ENCODE measurements at regions not wholly inside any gene's neighbourhood (a gene's known extent, or its start where the extent isn't known, plus 50 kb on each side); places are given as distances from the start of the nearest gene placed in this dataset.

DNA sequence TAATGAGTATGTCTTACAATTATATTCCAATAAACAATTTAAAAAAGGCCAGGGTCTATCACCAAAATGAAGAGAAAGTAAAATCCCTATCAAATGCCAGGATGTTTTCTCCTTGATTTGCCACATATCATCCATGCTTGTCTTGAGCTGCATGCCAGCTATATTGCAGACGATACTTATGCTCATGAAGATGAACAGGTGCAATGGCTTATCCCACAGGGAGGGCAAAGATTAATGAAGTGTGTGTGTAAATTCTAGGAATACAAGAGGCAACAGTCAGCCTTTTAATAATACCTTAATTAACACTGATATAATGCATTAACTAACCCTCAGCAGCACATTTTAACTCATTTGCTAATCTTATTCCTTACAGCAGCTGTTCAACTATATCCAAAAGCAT is 850.5 kb downstream of the KCNA4 start:
- Histone ChIP-seq H3K27ac (ENCODE audit: low read length in 2 of 2) (no peak overlapping the region), H3K79me2 (ENCODE audit: control insufficient read depth, insufficient read depth, low read length) (no peaks in the 10 kb centered on the region), H3K4me2 (replicated peaks; ENCODE audit: low read depth, low read length, poor library complexity, severe bottlenecking) (no peak overlapping the region), H3K27me3 (replicated peaks in 1 of 4; ENCODE audit: control extremely low read depth in 1 of 4, control insufficient read depth in 3 of 4, insufficient read depth in 4 of 4, low read length in 3 of 4) (no peaks in the 10 kb centered on the region), H4K20me1 (ENCODE audit: control insufficient read depth, insufficient read depth, low read length, poor library complexity, severe bottlenecking) (no peaks in the 10 kb centered on the region), H3K4me3 (ENCODE audit: control extremely low read depth in 1 of 5, extremely low read depth in 1 of 5, insufficient read depth in 1 of 5, low read depth in 2 of 5, low read length in 4 of 5) (no peak overlapping the region), H3K36me3 (replicated peaks in 1 of 2; ENCODE audit: control extremely low read depth in 1 of 2, control insufficient read depth in 1 of 2, extremely low read depth in 1 of 2, insufficient read depth in 2 of 2, low read length in 1 of 2) (no peaks in the 10 kb centered on the region), H3K4me1 (ENCODE audit: control insufficient read depth in 2 of 2, insufficient read depth in 2 of 2, low read length in 2 of 2) (no peaks in the 10 kb centered on the region), H3K9ac (ENCODE audit: low read length) (no peak overlapping the region), H2AFZ (ENCODE audit: insufficient read depth, low read depth, low read length, poor library complexity, severe bottlenecking) (no peak overlapping the region), H3K9me3 (ENCODE audit: control extremely low read depth in 1 of 3, control insufficient read depth in 2 of 3, insufficient read depth in 1 of 3, low read length in 2 of 3) (no peaks in the 10 kb centered on the region)
- Mint-ChIP-seq H3K9me3 (ENCODE audit: insufficient read depth) (peaks cover 1% of the 10 kb centered on the region), H3K4me3 (no peak overlapping the region), H3K4me1 (no peaks in the 10 kb centered on the region), H3K27me3 (no peaks in the 10 kb centered on the region), H3K27ac (no peak overlapping the region)
- no CpG with 5 or more reads among the region's 1 CpG for WGBS (ENCODE audit: insufficient coverage)
- no peak for DNase-seq
- intact Hi-C loops (cut with micrococcal nuclease), result no loop called here
- ChIA-PET POLR2A (no interaction called here), CTCF (no interaction called here)
- no peak for ATAC-seq (ENCODE audit: low read depth)
- TF ChIP-seq EZH2 (IDR thresholded peaks at IDR 0.05; ENCODE audit: borderline replicate concordance, insufficient read depth, low read depth, low read length, poor library complexity, severe bottlenecking), result no peak
- TF ChIP-seq, protein P1, sequence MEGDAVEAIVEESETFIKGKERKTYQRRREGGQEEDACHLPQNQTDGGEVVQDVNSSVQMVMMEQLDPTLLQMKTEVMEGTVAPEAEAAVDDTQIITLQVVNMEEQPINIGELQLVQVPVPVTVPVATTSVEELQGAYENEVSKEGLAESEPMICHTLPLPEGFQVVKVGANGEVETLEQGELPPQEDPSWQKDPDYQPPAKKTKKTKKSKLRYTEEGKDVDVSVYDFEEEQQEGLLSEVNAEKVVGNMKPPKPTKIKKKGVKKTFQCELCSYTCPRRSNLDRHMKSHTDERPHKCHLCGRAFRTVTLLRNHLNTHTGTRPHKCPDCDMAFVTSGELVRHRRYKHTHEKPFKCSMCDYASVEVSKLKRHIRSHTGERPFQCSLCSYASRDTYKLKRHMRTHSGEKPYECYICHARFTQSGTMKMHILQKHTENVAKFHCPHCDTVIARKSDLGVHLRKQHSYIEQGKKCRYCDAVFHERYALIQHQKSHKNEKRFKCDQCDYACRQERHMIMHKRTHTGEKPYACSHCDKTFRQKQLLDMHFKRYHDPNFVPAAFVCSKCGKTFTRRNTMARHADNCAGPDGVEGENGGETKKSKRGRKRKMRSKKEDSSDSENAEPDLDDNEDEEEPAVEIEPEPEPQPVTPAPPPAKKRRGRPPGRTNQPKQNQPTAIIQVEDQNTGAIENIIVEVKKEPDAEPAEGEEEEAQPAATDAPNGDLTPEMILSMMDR (IDR thresholded peaks at IDR 0.05), result no peak

DNA sequence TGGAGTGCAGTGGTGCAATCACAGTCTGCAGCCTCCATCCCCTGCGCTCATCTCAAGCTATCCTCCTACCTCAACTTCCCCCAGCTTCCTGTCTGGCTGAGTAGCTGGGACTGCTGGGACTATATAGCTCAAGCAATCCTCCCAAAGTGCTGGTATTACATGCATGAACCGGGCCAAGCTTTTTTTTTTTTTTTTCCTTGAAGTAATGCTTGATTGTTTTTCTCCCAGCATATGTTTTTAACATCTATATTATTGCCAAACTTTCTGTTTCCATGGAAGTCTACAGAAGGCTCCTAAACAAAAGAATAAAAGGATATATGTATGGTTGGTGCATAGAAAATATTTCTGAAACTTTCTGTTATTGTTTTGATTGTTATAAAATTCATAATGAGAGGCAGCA is 853.6 kb downstream of the KCNA4 start:
- Mint-ChIP-seq H3K4me3 (no peak overlapping the region), H3K4me1 (no peaks in the 10 kb centered on the region), H3K27ac (no peak overlapping the region), H3K9me3 (ENCODE audit: insufficient read depth) (peaks cover 1% of the 10 kb centered on the region), H3K27me3 (no peaks in the 10 kb centered on the region)
- ATAC-seq (ENCODE audit: low read depth) (no peak), DNase-seq (no peak)
- no peaks in the 10 kb centered on the region for H3K4me1 ChIP-seq (ENCODE audit: control insufficient read depth in 2 of 2, insufficient read depth in 2 of 2, low read length in 2 of 2)
- H3K27ac ChIP-seq (ENCODE audit: low read length in 2 of 2), result no peak overlapping the region
- TF ChIP-seq, protein P1 (IDR thresholded peaks at IDR 0.05), result no peak
- TF ChIP-seq EZH2 (IDR thresholded peaks at IDR 0.05; ENCODE audit: borderline replicate concordance, insufficient read depth, low read depth, low read length, poor library complexity, severe bottlenecking), result no peak
- no peaks in the 10 kb centered on the region for H3K79me2 ChIP-seq (ENCODE audit: control insufficient read depth, insufficient read depth, low read length)
- H3K9ac ChIP-seq (ENCODE audit: low read length), result no peak overlapping the region
- WGBS (ENCODE audit: insufficient coverage), result 80% methylated on average over 1 of the region's 2 CpGs
- H3K4me2 ChIP-seq (replicated peaks; ENCODE audit: low read depth, low read length, poor library complexity, severe bottlenecking), result no peak overlapping the region
- no peak overlapping the region for H2AFZ ChIP-seq (ENCODE audit: insufficient read depth, low read depth, low read length, poor library complexity, severe bottlenecking)
- no peak overlapping the region for H3K4me3 ChIP-seq (ENCODE audit: control extremely low read depth in 1 of 5, extremely low read depth in 1 of 5, insufficient read depth in 1 of 5, low read depth in 2 of 5, low read length in 4 of 5)
- ChIA-PET POLR2A (no interaction called here), CTCF (no interaction called here)
- intact Hi-C loops (cut with micrococcal nuclease), result no loop called here
- no peaks in the 10 kb centered on the region for H4K20me1 ChIP-seq (ENCODE audit: control insufficient read depth, insufficient read depth, low read length, poor library complexity, severe bottlenecking)
- no peaks in the 10 kb centered on the region for H3K9me3 ChIP-seq (ENCODE audit: control extremely low read depth in 1 of 3, control insufficient read depth in 2 of 3, insufficient read depth in 1 of 3, low read length in 2 of 3)
- H3K27me3 ChIP-seq (replicated peaks in 1 of 4; ENCODE audit: control extremely low read depth in 1 of 4, control insufficient read depth in 3 of 4, insufficient read depth in 4 of 4, low read length in 3 of 4), result no peaks in the 10 kb centered on the region
- H3K36me3 ChIP-seq (replicated peaks in 1 of 2; ENCODE audit: control extremely low read depth in 1 of 2, control insufficient read depth in 1 of 2, extremely low read depth in 1 of 2, insufficient read depth in 2 of 2, low read length in 1 of 2), result no peaks in the 10 kb centered on the region

Data from B cell (primary cell).